MM.1S (cell line): ENCODE measurements at regions not wholly inside any gene's neighbourhood (a gene's known extent, or its start where the extent isn't known, plus 50 kb on each side); places are given as distances from the start of the nearest gene placed in this dataset.

Experiments used
- EZH2 ChIP-seq: fragments of 300-600 bp; sonication (generic); optimal IDR thresholded peaks from 2 replicates; pipeline ENCODE3; 2017; ENCODE audit warnings: low read depth, mild to moderate bottlenecking, antibody characterized with exemption, low read length, mixed read lengths
- EZH2phosphoT487 ChIP-seq: fragments of 300-600 bp; sonication (generic); IDR thresholded peaks from 2 replicates; pipeline ENCODE4 v1.6.1; 2018; ENCODE audit warnings: antibody characterized with exemption, low read length
- TF ChIP-seq, protein P1 (sequence below): fragments of 300-600 bp; sonication (generic); IDR thresholded peaks from 2 replicates; pipeline ENCODE4 v1.5.1; 2016; ENCODE audit warnings: antibody characterized with exemption, low read length, mixed read lengths

DNA sequence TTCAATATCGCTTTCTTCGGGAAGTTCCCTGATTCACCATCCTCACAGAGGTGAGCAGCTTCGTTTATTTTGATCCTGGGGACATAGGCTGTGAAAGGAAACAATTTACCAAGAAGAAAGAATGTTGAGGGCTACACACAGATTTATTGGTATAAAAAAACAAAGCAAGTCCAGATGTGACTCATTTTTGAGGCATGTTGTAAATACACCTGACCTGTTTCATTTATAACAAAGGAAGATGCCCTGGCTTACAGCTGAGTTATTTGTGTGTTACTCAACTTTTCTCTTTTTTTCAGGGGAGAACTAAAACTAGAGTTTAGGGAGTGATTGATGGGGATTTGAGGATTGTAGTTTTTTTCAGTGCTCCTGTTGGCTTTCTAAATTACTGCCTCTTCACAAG, 489.5 kb downstream of the CBLN4 start:
- TF ChIP-seq, protein P1, sequence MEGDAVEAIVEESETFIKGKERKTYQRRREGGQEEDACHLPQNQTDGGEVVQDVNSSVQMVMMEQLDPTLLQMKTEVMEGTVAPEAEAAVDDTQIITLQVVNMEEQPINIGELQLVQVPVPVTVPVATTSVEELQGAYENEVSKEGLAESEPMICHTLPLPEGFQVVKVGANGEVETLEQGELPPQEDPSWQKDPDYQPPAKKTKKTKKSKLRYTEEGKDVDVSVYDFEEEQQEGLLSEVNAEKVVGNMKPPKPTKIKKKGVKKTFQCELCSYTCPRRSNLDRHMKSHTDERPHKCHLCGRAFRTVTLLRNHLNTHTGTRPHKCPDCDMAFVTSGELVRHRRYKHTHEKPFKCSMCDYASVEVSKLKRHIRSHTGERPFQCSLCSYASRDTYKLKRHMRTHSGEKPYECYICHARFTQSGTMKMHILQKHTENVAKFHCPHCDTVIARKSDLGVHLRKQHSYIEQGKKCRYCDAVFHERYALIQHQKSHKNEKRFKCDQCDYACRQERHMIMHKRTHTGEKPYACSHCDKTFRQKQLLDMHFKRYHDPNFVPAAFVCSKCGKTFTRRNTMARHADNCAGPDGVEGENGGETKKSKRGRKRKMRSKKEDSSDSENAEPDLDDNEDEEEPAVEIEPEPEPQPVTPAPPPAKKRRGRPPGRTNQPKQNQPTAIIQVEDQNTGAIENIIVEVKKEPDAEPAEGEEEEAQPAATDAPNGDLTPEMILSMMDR, result no peak
- TF ChIP-seq EZH2phosphoT487 (no peak), EZH2 (no peak)
